Panc1 (cell line): ENCODE measurements at regions not wholly inside any gene's neighbourhood (a gene's known extent, or its start where the extent isn't known, plus 50 kb on each side); places are given as distances from the start of the nearest gene placed in this dataset.

Source experiments
- ATAC-seq: fragments of 200-7000 bp; cut with Tn5 transposase; 2 replicates; pipeline ENCODE4 v1.9.1; 2020; ENCODE audit warnings: mild to moderate bottlenecking, moderate library complexity
- BruUV-seq: library from RNA; stranded (reverse); fragments of 400-500 nt; replicated peaks from 2 replicates; lab custom pipeline; 2021; lab: Mats Ljungman, UMichigan
- CTCF ChIA-PET: fragments of 300-600 bp; sonication (Branson Sonifier 250); formaldehyde crosslinking; loops from one replicate; lab custom pipeline; 2022; ENCODE audit warnings: antibody characterized with exemption; lab: Charles Lee
- POLR2A ChIA-PET: fragments of 300-600 bp; sonication (Branson Sonifier 250); formaldehyde crosslinking; loops from one replicate; lab custom pipeline; 2022; ENCODE audit warnings: antibody characterized with exemption; lab: Charles Lee
- DNase-seq: peaks from one replicate; pipeline ENCODE4 v3.0.0-alpha.2; 2010; ENCODE audit warnings: low read depth, low spot score
- H3K27ac ChIP-seq: 2 replicates; pipeline ENCODE4 v1.5.1; 2011; ENCODE audit warnings: mild to moderate bottlenecking, low read length, inconsistent platforms
- H3K27me3 ChIP-seq: fragments of 200-500 bp; sonication (Bioruptor generic); 2 replicates; pipeline ENCODE4 v1.6.0; 2014; ENCODE audit warnings: low read length, inconsistent platforms; ENCODE audit not compliant: control insufficient read depth, insufficient read depth
- H3K36me3 ChIP-seq: fragments of 200-500 bp; sonication (Bioruptor generic); 2 replicates; pipeline ENCODE4 v1.5.1; 2014; ENCODE audit warnings: inconsistent platforms, mild to moderate bottlenecking, low read length, moderate library complexity; ENCODE audit not compliant: control insufficient read depth, insufficient read depth
- H3K4me1 ChIP-seq: 2 replicates; pipeline ENCODE4 v1.5.1; 2011; ENCODE audit warnings: inconsistent platforms, mild to moderate bottlenecking, low read length, moderate library complexity; ENCODE audit not compliant: control insufficient read depth, insufficient read depth
- H3K4me3 ChIP-seq, 2 experiments: 2 replicates each; pipeline ENCODE4 v1.5.1; 2011 to 2012; ENCODE audit warnings: low read depth in 2 of 2, low read length in 2 of 2, mild to moderate bottlenecking in 2 of 2, inconsistent platforms in 1 of 2, moderate library complexity in 1 of 2
- H3K9me3 ChIP-seq: fragments of 200-500 bp; sonication (Bioruptor generic); 2 replicates; pipeline ENCODE4 v1.5.1; 2014; ENCODE audit warnings: low read depth, mild to moderate bottlenecking, inconsistent platforms, low read length, moderate library complexity; ENCODE audit not compliant: control insufficient read depth, insufficient read depth
- CTCF ChIP-seq: fragments of 450-650 bp; IDR thresholded peaks from 2 replicates; pipeline ENCODE4 v1.5.1; 2017; ENCODE audit warnings: mild to moderate bottlenecking
- POLR2AphosphoS5 ChIP-seq: IDR thresholded peaks from 2 replicates; pipeline ENCODE4 v1.6.1; 2012; ENCODE audit warnings: mild to moderate bottlenecking, low read depth, low read length, moderate library complexity
- REST ChIP-seq, 2 experiments: IDR thresholded peaks; 2 replicates each; pipeline ENCODE4 v1.6.1; 2011 to 2012; ENCODE audit warnings: low read depth in 2 of 2, control low read depth in 1 of 2, low read length in 1 of 2, mild to moderate bottlenecking in 1 of 2, moderate library complexity in 1 of 2; ENCODE audit not compliant: insufficient read depth in 1 of 2
- SIN3A ChIP-seq: IDR thresholded peaks from 2 replicates; pipeline ENCODE4 v1.6.1; 2012; ENCODE audit warnings: low read depth, mild to moderate bottlenecking, low read length, moderate library complexity, borderline replicate concordance; ENCODE audit not compliant: insufficient read depth
- TCF7L2 ChIP-seq: IDR thresholded peaks from 2 replicates; pipeline ENCODE4 v1.6.1; 2011; ENCODE audit warnings: mild to moderate bottlenecking, low read depth, low read length, inconsistent platforms
- in situ Hi-C: cut with HindIII; loops from 2 replicates; pipeline ENCODE4 v1.10.0; 2016; ENCODE audit warnings: low sequenced_read_pairs, low pct_unique_long_range_greater_than_20kb
- intact Hi-C: fragments of 100-400 bp; cut with micrococcal nuclease; formaldehyde crosslinking; loops from one replicate; pipeline ENCODE4 v1.10.0; 2022; ENCODE audit not compliant: unreplicated experiment

- in situ Hi-C loops (no loop called here), intact Hi-C loops (no loop called here)
- ATAC-seq (no peak), DNase-seq (no peak)
- CTCF ChIA-PET: no interaction called here
- Histone ChIP-seq H3K9me3 (no peaks in the 10 kb centered on the region), H3K4me3 (no peak overlapping the region), H3K27me3 (no peaks in the 10 kb centered on the region), H3K4me1 (no peaks in the 10 kb centered on the region), H3K27ac (no peak overlapping the region), H3K36me3 (no peaks in the 10 kb centered on the region)
- POLR2A ChIA-PET: no interaction called here
- TF ChIP-seq TCF7L2: no peak
- no peak for TF ChIP-seq CTCF
- no peak for TF ChIP-seq REST (IDR thresholded peaks at IDR 0.05; ENCODE audit: insufficient read depth in 1 of 2, low read depth in 2 of 2, low read length in 1 of 2)
- TF ChIP-seq SIN3A: no peak
- TF ChIP-seq POLR2AphosphoS5: no peak
- no TSS peak for BruUV-seq
These were observed 174.2 kb upstream of the CDH19 start for GRCh38 chr18:66778048-66778447.

GRCh38 chr18:66769375-66769774 is 165.5 kb upstream of the CDH19 start:
- DNase-seq (no peak), ATAC-seq (no peak)
- Histone ChIP-seq H3K27me3 (no peaks in the 10 kb centered on the region), H3K9me3 (no peaks in the 10 kb centered on the region), H3K36me3 (no peaks in the 10 kb centered on the region), H3K4me1 (no peaks in the 10 kb centered on the region), H3K4me3 (no peak overlapping the region), H3K27ac (no peak overlapping the region)
- ChIA-PET POLR2A (no interaction called here), CTCF (no interaction called here)
- intact Hi-C loops: no loop called here
- no TSS peak for BruUV-seq
- in situ Hi-C loops: no loop called here
- TF ChIP-seq SIN3A (no peak), TCF7L2 (no peak), POLR2AphosphoS5 (no peak), REST (IDR thresholded peaks at IDR 0.05; ENCODE audit: insufficient read depth in 1 of 2, low read depth in 2 of 2, low read length in 1 of 2) (no peak), CTCF (no peak)
